WTC11 (cell line): ENCODE measurements at regions not wholly inside any gene's neighbourhood (a gene's known extent, or its start where the extent isn't known, plus 50 kb on each side); places are given as distances from the start of the nearest gene placed in this dataset.

Source experiments
- ATAC-seq: fragments of 200-7000 bp; cut with Tn5 transposase; 2 replicates; pipeline ENCODE4 v1.10.0; 2021; ENCODE audit warnings: mild to moderate bottlenecking, moderate library complexity
- CTCF ChIA-PET: fragments of 300-600 bp; sonication (Branson Sonifier 250); formaldehyde crosslinking; loops from one replicate; lab custom pipeline; 2021; ENCODE audit warnings: antibody characterized with exemption; lab: Charles Lee
- POLR2A ChIA-PET: fragments of 350-600 bp; sonication (Branson Sonifier 250); formaldehyde crosslinking; loops from one replicate; lab custom pipeline; 2021; ENCODE audit warnings: antibody characterized with exemption; lab: Charles Lee
- DNase-seq: peaks from one replicate; pipeline ENCODE4 v3.0.0; 2021; ENCODE audit warnings: low spot score
- H3K27ac Mint-ChIP-seq: 2 replicates; pipeline ENCODE4 v1.8.0; 2021; ENCODE audit warnings: mixed read lengths
- H3K27me3 Mint-ChIP-seq: 2 replicates; pipeline ENCODE4 v1.8.0; 2021; ENCODE audit warnings: low read depth, mild to moderate bottlenecking, moderate library complexity, mixed read lengths
- H3K36me3 Mint-ChIP-seq: 2 replicates; pipeline ENCODE4 v1.8.0; 2021; ENCODE audit warnings: mixed read lengths
- H3K4me1 Mint-ChIP-seq: 2 replicates; pipeline ENCODE4 v1.8.0; 2022; ENCODE audit warnings: mixed read lengths
- H3K4me3 Mint-ChIP-seq: 2 replicates; pipeline ENCODE4 v1.8.0; 2021; ENCODE audit warnings: mild to moderate bottlenecking, moderate library complexity, mixed read lengths
- H3K9me3 Mint-ChIP-seq: 2 replicates; pipeline ENCODE4 v1.8.0; 2021; ENCODE audit warnings: mixed read lengths
- AR ChIP-seq: fragments of 250-450 bp; sonication (Bioruptor Pico); IDR thresholded peaks from 2 replicates; pipeline ENCODE4 v1.9.0; 2021; ENCODE audit warnings: mild to moderate bottlenecking
- E2F1 ChIP-seq: sonication (generic); formaldehyde crosslinking; IDR thresholded peaks from 2 replicates; pipeline ENCODE4 v1.8.0; 2022; ENCODE audit warnings: mild to moderate bottlenecking, missing genetic modification reagents
- ELF4 ChIP-seq: sonication (generic); formaldehyde crosslinking; IDR thresholded peaks from 2 replicates; pipeline ENCODE4 v1.8.1; 2022; ENCODE audit warnings: low read depth, mild to moderate bottlenecking, moderate library complexity, missing genetic modification reagents
- ERG ChIP-seq: fragments of 250-450 bp; sonication (Bioruptor Pico); IDR thresholded peaks from 2 replicates; pipeline ENCODE4 v1.8.0; 2021; ENCODE audit warnings: mild to moderate bottlenecking
- FOXJ3 ChIP-seq: sonication (generic); formaldehyde crosslinking; IDR thresholded peaks from 2 replicates; pipeline ENCODE4 v1.9.0; 2021; ENCODE audit warnings: missing genetic modification reagents, mild to moderate bottlenecking, borderline replicate concordance
- HMGA2 ChIP-seq: fragments of 250-450 bp; sonication (Bioruptor Pico); IDR thresholded peaks from 2 replicates; pipeline ENCODE4 v1.4.0; 2021; ENCODE audit warnings: mild to moderate bottlenecking, moderate library complexity
- JUN ChIP-seq: sonication (generic); formaldehyde crosslinking; IDR thresholded peaks from 2 replicates; pipeline ENCODE4 v1.8.0; 2023; ENCODE audit warnings: mild to moderate bottlenecking, missing genetic modification reagents
- MAX ChIP-seq: sonication (generic); formaldehyde crosslinking; IDR thresholded peaks from 2 replicates; pipeline ENCODE4 v1.8.0; 2022; ENCODE audit warnings: mild to moderate bottlenecking, missing genetic modification reagents
- MLX ChIP-seq: sonication (generic); formaldehyde crosslinking; IDR thresholded peaks from 2 replicates; pipeline ENCODE4 v1.8.1; 2023; ENCODE audit warnings: mild to moderate bottlenecking, missing genetic modification reagents, moderate library complexity
- MXD4 ChIP-seq: fragments of 250-450 bp; sonication (Bioruptor Pico); IDR thresholded peaks from 2 replicates; pipeline ENCODE4 v1.8.0; 2021; ENCODE audit warnings: mild to moderate bottlenecking, moderate library complexity, borderline replicate concordance
- NFATC4 ChIP-seq: fragments of 250-450 bp; sonication (Bioruptor Pico); IDR thresholded peaks from 2 replicates; pipeline ENCODE4 v1.9.0; 2021; ENCODE audit warnings: mild to moderate bottlenecking
- OVOL2 ChIP-seq: fragments of 250-450 bp; sonication (Bioruptor Pico); IDR thresholded peaks from 2 replicates; pipeline ENCODE4 v1.9.0; 2021; ENCODE audit warnings: mild to moderate bottlenecking, borderline replicate concordance
- SOX15 ChIP-seq: fragments of 250-450 bp; sonication (Bioruptor Pico); IDR thresholded peaks from 2 replicates; pipeline ENCODE4 v1.9.0; 2021; ENCODE audit warnings: mild to moderate bottlenecking
- TP53 ChIP-seq: sonication (generic); formaldehyde crosslinking; IDR thresholded peaks from 2 replicates; pipeline ENCODE4 v1.8.1; 2023; ENCODE audit warnings: mild to moderate bottlenecking, missing genetic modification reagents
- USF2 ChIP-seq: sonication (generic); formaldehyde crosslinking; IDR thresholded peaks from 2 replicates; pipeline ENCODE4 v1.8.1; 2023; ENCODE audit warnings: mild to moderate bottlenecking, missing genetic modification reagents, moderate library complexity
- ZBTB43 ChIP-seq: sonication (generic); formaldehyde crosslinking; IDR thresholded peaks from 2 replicates; pipeline ENCODE4 v1.8.1; 2023; ENCODE audit warnings: mild to moderate bottlenecking, missing genetic modification reagents
- ZNF121 ChIP-seq: sonication (generic); formaldehyde crosslinking; IDR thresholded peaks from 2 replicates; pipeline ENCODE4 v1.8.0; 2023; ENCODE audit warnings: missing genetic modification reagents
- ZNF396 ChIP-seq: fragments of 250-450 bp; sonication (Bioruptor Pico); IDR thresholded peaks from 2 replicates; pipeline ENCODE4 v1.8.0; 2021; ENCODE audit warnings: mild to moderate bottlenecking, moderate library complexity, borderline replicate concordance
- ZNF423 ChIP-seq: fragments of 250-450 bp; sonication (Bioruptor Pico); IDR thresholded peaks from 2 replicates; pipeline ENCODE4 v2.1.2; 2022; ENCODE audit warnings: mild to moderate bottlenecking, moderate library complexity

- Mint-ChIP-seq H3K36me3 (peaks cover 19% of the 10 kb centered on the region), H3K27ac (no peak overlapping the region), H3K4me3 (no peak overlapping the region), H3K27me3 (no peaks in the 10 kb centered on the region), H3K9me3 (peaks cover 21% of the 10 kb centered on the region), H3K4me1 (peaks cover 5% of the 10 kb centered on the region)
- ATAC-seq (no peak), DNase-seq (no peak)
- TF ChIP-seq AR = no peak
- no peak for TF ChIP-seq E2F1 (CRISPR knock-in tag)
- no peak for TF ChIP-seq SOX15
- TF ChIP-seq MXD4 = no peak
- TF ChIP-seq FOXJ3 (CRISPR knock-in tag) = no peak
- TF ChIP-seq TP53 (CRISPR knock-in tag) = no peak
- no peak for TF ChIP-seq ERG (CRISPR knock-in tag)
- TF ChIP-seq ZNF423 (CRISPR knock-in tag) = no peak
- no peak for TF ChIP-seq HMGA2 (CRISPR knock-in tag)
- no peak for TF ChIP-seq MAX (CRISPR knock-in tag)
- no peak for TF ChIP-seq NFATC4
- no peak for TF ChIP-seq ZBTB43 (CRISPR knock-in tag)
- TF ChIP-seq ELF4 (CRISPR knock-in tag) = no peak
- no peak for TF ChIP-seq MLX (CRISPR knock-in tag)
- no peak for TF ChIP-seq ZNF396 (CRISPR knock-in tag)
- no peak for TF ChIP-seq USF2
- no peak for TF ChIP-seq ZNF121
- no peak for TF ChIP-seq JUN (CRISPR knock-in tag)
- TF ChIP-seq OVOL2 (CRISPR knock-in tag) = no peak
- ChIA-PET POLR2A (no interaction called here), CTCF (no interaction called here)
Measured at GRCh38 chr18:78677483-78678317, 301.9 kb upstream of the SALL3 start.
